AG04449 (cell line): ENCODE measurements at regions not wholly inside any gene's neighbourhood (a gene's known extent, or its start where the extent isn't known, plus 50 kb on each side); places are given as distances from the start of the nearest gene placed in this dataset.

Experiments
- CTCF ChIA-PET: fragments of 350-600 bp; formaldehyde crosslinking; extraction: SDS; loops from one replicate; lab custom pipeline; 2021; ENCODE audit warnings: antibody characterized with exemption; lab: Yijun Ruan, JAX
- POLR2A ChIA-PET: fragments of 400-600, 350-600 bp; formaldehyde crosslinking; extraction: SDS; loops from one replicate; lab custom pipeline; 2020; ENCODE audit warnings: antibody characterized with exemption, inconsistent platforms; lab: Yijun Ruan, JAX
- DNase-seq: peaks from one replicate; pipeline ENCODE4 v3.0.0-alpha.2; 2010; ENCODE audit warnings: low read depth, low spot score
- H3K4me3 ChIP-seq: 2 replicates; pipeline ENCODE4 v1.5.1; 2011; ENCODE audit warnings: low read depth, mild to moderate bottlenecking, control low read depth, low read length
- TF ChIP-seq, protein P1 (sequence below): IDR thresholded peaks from one replicate; pipeline ENCODE4 v1.5.1; 2011; ENCODE audit warnings: mild to moderate bottlenecking, moderate library complexity, low read length, control low read depth, inconsistent platforms; ENCODE audit not compliant: insufficient read depth; ENCODE audit errors: missing control alignments

DNA sequence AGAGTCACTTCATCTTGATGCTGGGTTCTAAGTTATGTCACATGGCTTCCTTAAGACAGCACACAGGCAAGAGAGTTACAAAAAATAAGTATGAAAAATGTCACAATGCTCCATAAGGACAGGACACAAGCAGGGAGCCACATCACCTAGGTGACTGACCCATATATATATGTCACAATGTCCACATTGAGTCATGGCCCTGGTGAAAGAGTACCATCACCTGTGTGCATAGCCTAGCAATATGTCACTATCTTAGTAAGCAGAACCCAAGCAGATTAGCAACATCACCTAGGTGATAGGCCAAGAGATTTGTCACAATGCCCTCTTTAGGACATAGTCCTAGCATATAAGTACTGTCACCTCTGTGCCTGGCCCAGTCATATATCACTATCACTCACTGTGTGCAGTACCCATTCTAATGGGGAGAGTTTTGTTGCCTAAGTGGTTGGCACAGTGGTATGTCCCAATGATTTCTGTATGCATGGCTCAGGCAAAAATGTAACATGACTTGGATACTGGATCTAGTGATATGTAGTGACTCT lies 1012.0 kb upstream of the AMELY start:
- POLR2A ChIA-PET: no interaction called here
- DNase-seq: no peak
- H3K4me3 ChIP-seq: no peak overlapping the region
- CTCF ChIA-PET: no interaction called here
- TF ChIP-seq, protein P1, sequence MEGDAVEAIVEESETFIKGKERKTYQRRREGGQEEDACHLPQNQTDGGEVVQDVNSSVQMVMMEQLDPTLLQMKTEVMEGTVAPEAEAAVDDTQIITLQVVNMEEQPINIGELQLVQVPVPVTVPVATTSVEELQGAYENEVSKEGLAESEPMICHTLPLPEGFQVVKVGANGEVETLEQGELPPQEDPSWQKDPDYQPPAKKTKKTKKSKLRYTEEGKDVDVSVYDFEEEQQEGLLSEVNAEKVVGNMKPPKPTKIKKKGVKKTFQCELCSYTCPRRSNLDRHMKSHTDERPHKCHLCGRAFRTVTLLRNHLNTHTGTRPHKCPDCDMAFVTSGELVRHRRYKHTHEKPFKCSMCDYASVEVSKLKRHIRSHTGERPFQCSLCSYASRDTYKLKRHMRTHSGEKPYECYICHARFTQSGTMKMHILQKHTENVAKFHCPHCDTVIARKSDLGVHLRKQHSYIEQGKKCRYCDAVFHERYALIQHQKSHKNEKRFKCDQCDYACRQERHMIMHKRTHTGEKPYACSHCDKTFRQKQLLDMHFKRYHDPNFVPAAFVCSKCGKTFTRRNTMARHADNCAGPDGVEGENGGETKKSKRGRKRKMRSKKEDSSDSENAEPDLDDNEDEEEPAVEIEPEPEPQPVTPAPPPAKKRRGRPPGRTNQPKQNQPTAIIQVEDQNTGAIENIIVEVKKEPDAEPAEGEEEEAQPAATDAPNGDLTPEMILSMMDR: no peak

DNA sequence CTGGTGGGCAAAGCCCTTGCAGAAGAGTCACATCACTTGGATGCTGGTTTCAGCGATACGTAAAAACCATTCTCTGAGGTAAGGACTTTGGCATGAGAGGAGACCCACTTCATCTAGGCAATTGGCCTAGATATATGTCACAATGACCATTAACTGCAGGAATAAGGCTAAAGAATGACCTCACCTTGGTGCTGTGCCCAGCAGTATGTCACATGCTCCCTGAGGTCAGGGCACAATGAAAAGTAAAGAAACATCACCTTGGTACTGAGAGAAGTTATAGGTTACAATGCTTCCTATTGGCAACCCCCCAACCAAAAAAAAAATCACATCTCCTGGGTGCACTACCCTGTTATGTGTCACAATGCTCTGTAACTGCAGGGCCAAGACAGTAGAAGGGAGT lies 1008.8 kb upstream of the AMELY start:
- CTCF ChIA-PET: no interaction called here
- TF ChIP-seq, protein P1: no peak
- POLR2A ChIA-PET: no interaction called here
- no peak for DNase-seq
- H3K4me3 ChIP-seq: no peak overlapping the region

DNA sequence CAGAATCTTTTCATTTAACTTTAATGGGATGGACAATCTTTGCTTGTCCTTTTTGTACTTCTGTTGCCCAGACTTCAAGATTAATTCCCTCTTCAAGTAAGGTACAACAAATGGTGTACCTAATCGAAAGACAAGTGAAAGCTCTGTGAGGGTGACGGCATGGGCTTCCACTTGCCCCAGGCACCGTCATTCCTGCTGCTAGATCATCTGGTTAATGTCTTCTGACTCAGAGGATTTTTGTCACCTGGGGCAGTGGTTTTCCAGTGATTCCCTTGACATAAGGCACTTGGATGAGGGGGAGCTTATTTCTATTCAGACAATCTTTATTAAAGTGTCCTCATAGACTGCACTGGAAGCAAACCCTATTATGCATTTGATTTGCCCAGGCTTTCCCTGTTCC lies 977.0 kb upstream of the AMELY start:
- CTCF ChIA-PET: no interaction called here
- DNase-seq: no peak
- no peak overlapping the region for H3K4me3 ChIP-seq
- TF ChIP-seq, protein P1: no peak
- POLR2A ChIA-PET: no interaction called here

DNA sequence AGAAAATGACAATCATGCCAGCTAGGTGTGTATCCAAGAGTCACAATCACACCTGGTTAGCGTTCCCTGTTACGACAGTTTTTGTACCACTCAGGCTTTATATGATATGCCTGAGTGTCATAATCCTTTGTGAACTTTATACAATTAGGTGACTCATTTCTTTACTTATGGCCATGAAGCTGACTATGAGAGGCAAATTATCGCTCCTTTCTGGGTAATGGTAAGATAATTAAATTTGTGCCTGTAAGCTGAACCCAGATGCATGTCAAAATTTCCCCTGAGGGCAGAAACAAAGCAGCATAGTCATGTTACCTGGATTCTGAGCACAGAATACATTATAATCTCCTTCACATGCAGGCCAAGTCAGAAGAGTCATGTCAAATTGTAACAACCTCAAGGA lies 970.1 kb upstream of the AMELY start:
- no peak overlapping the region for H3K4me3 ChIP-seq
- no peak for DNase-seq
- ChIA-PET POLR2A (no interaction called here), CTCF (no interaction called here)
- TF ChIP-seq, protein P1: no peak

DNA sequence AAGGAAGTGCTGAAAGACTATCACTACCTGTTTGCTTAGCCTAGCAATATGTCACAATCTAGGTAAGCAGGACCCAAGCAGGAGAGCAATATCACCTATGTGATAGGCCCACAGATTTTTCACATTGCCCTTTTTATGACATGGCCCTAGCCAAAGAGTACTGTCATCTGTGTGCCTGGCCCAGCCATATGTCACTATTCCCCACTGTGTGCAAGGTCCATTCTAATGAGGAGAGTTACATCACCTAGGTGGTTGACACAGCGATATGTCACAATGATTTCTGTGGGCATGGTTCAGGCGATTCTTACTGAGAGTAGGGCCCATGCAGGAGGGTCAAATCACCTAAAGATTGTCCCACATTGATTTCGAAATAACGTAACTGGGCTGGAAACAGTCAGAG lies 967.7 kb upstream of the AMELY start:
- ChIA-PET CTCF (no interaction called here), POLR2A (no interaction called here)
- H3K4me3 ChIP-seq: no peak overlapping the region
- no peak for DNase-seq
- TF ChIP-seq, protein P1: no peak

DNA sequence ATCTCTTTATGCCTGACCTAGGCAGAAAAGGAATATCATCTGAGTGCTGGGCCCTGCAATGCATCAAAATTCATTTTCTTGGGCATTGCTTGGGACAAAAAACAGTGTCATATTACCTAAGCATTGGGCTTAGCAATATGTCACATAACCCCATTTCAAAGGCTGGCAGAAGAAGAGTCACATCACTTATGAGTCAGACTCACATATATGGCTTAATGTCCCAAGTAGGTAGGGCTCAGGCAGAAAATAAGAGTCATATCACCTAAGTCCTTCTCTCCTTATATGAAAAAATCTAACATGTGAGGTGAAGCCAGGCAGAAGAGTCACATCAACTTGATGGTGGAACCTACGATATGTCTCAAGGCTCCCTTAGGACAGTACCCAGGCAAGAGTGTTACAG lies 967.2 kb upstream of the AMELY start:
- DNase-seq: no peak
- ChIA-PET POLR2A (no interaction called here), CTCF (no interaction called here)
- TF ChIP-seq, protein P1: no peak
- H3K4me3 ChIP-seq: no peak overlapping the region
